ENCODE measurements at regions not wholly inside any gene's neighbourhood (a gene's known extent, or its start where the extent isn't known, plus 50 kb on each side); places are given as distances from the start of the nearest gene placed in this dataset.

DNA sequence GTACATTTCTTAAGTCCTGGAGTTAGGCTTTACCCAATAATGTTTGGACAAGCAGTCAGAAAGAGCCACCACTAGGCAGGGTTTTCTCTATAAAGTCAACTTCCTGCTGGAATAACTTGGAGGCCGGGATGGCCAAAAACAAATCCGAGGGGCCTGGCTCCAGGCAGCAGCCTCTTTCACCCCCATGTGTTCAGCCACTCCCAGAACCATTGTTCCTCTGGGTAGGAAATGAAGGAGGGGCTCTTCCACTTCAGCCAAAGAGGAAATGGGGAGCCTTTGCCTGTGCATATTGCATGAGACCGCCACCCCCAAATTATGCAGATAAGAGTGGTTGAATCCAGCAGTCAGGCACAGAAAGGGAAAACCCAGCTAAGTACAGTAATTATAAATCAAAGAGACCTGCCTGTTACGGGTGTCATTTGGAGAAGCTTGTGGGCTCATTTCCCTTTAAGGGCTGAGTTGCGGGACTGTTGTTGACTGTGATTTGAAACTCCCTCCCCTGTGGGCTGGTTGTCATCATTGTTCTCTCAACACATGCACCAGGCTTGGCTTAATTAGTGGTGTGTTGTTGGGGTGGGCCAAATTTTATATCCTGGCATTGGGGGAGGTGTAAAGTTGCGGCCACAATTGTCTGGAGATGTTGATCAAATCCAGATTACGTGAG is 212.8 kb upstream of the SOX11 start:
- BruUV-seq (replicated peaks) = no TSS peak
- DNase-seq (ENCODE audit: unreplicated experiment) = no peak
- no peaks in the 10 kb centered on the region for H3K9me3 Mint-ChIP-seq (ENCODE audit: unreplicated experiment)
- TF ChIP-seq, protein P1, sequence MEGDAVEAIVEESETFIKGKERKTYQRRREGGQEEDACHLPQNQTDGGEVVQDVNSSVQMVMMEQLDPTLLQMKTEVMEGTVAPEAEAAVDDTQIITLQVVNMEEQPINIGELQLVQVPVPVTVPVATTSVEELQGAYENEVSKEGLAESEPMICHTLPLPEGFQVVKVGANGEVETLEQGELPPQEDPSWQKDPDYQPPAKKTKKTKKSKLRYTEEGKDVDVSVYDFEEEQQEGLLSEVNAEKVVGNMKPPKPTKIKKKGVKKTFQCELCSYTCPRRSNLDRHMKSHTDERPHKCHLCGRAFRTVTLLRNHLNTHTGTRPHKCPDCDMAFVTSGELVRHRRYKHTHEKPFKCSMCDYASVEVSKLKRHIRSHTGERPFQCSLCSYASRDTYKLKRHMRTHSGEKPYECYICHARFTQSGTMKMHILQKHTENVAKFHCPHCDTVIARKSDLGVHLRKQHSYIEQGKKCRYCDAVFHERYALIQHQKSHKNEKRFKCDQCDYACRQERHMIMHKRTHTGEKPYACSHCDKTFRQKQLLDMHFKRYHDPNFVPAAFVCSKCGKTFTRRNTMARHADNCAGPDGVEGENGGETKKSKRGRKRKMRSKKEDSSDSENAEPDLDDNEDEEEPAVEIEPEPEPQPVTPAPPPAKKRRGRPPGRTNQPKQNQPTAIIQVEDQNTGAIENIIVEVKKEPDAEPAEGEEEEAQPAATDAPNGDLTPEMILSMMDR (IDR thresholded peaks at IDR 0.05; ENCODE audit: unreplicated experiment) = no peak
- no peaks in the 10 kb centered on the region for H3K4me1 Mint-ChIP-seq (ENCODE audit: insufficient read depth, unreplicated experiment)
- H3K36me3 Mint-ChIP-seq (ENCODE audit: insufficient read depth, unreplicated experiment) = no peaks in the 10 kb centered on the region
- CTCF ChIA-PET = no interaction called here
- POLR2A ChIA-PET = no interaction called here
- H3K27me3 Mint-ChIP-seq (ENCODE audit: insufficient read depth, unreplicated experiment) = no peaks in the 10 kb centered on the region
- H3K27ac Mint-ChIP-seq (ENCODE audit: low read depth, unreplicated experiment) = no peak overlapping the region
- no peak overlapping the region for H3K4me3 Mint-ChIP-seq (ENCODE audit: unreplicated experiment)
- intact Hi-C loops (cut with micrococcal nuclease) = no loop called here

DNA sequence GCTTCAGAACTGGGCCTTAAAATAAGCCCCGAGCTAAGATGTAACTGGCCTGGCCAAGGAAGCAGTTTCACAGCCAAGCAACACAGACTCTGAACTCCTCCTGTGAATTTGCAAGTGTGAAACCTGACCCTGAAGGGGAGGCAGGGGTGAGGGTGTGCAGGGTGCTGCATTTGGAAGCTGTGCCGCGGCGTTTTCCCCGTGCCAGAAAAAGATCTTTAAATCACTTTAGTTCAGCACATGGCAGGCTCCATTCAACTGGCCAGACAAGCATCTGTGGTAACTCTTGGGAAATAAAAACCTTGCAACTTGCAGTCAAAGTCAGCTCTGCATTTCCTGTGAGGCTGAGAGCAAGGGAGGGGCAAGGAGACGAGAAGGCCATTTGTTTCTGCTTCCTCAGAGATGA is 209.3 kb upstream of the SOX11 start:
- CTCF ChIA-PET = interaction anchor here (0.5 kb wide), 1 partner anchor 47 kb away, joined by 4 read pairs; no protein-coding TSS in a partner anchor
- TF ChIP-seq, protein P1 (IDR thresholded peaks at IDR 0.05; ENCODE audit: unreplicated experiment) = no peak
- intact Hi-C loops (cut with micrococcal nuclease) = no loop called here
- no TSS peak for BruUV-seq (replicated peaks)
- no peak for DNase-seq (ENCODE audit: unreplicated experiment)
- POLR2A ChIA-PET = no interaction called here
- no peak overlapping the region for H3K4me3 Mint-ChIP-seq (ENCODE audit: unreplicated experiment)
- H3K27me3 Mint-ChIP-seq (ENCODE audit: insufficient read depth, unreplicated experiment) = no peaks in the 10 kb centered on the region
- no peaks in the 10 kb centered on the region for H3K9me3 Mint-ChIP-seq (ENCODE audit: unreplicated experiment)
- H3K36me3 Mint-ChIP-seq (ENCODE audit: insufficient read depth, unreplicated experiment) = no peaks in the 10 kb centered on the region
- H3K27ac Mint-ChIP-seq (ENCODE audit: low read depth, unreplicated experiment) = no peak overlapping the region
- H3K4me1 Mint-ChIP-seq (ENCODE audit: insufficient read depth, unreplicated experiment) = no peaks in the 10 kb centered on the region

DNA sequence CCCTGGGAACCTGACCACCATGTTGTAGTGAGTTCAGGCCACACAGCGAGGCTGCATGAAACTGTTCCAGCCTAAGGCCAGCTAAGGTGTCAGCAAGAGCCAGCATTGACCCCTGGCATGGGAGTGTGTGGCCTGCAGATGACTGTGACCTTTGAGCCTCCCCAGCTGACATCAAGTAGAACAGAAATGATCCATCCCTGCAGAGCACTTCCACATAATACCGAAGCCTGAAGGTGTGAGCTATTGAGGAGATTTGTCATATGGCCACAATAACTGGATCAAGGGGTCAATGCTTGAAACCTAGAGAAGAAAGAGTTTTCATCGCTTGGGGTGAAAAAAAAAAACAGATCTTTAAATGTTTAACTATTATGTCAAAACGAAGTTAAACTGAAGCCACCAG is 207.3 kb upstream of the SOX11 start:
- CTCF ChIA-PET = no interaction called here
- POLR2A ChIA-PET = interaction anchor here (0.6 kb wide), 1 partner anchor 574 kb away, joined by 3 read pairs; no protein-coding TSS in a partner anchor
- Mint-ChIP-seq H3K4me1 (ENCODE audit: insufficient read depth, unreplicated experiment) (no peaks in the 10 kb centered on the region), H3K27me3 (ENCODE audit: insufficient read depth, unreplicated experiment) (no peaks in the 10 kb centered on the region), H3K36me3 (ENCODE audit: insufficient read depth, unreplicated experiment) (no peaks in the 10 kb centered on the region), H3K27ac (ENCODE audit: low read depth, unreplicated experiment) (no peak overlapping the region), H3K4me3 (ENCODE audit: unreplicated experiment) (no peak overlapping the region), H3K9me3 (ENCODE audit: unreplicated experiment) (no peaks in the 10 kb centered on the region)
- intact Hi-C loops (cut with micrococcal nuclease) = no loop called here
- TF ChIP-seq, protein P1 (IDR thresholded peaks at IDR 0.05; ENCODE audit: unreplicated experiment) = no peak
- DNase-seq (ENCODE audit: unreplicated experiment) = no peak
- BruUV-seq (replicated peaks) = no TSS peak

DNA sequence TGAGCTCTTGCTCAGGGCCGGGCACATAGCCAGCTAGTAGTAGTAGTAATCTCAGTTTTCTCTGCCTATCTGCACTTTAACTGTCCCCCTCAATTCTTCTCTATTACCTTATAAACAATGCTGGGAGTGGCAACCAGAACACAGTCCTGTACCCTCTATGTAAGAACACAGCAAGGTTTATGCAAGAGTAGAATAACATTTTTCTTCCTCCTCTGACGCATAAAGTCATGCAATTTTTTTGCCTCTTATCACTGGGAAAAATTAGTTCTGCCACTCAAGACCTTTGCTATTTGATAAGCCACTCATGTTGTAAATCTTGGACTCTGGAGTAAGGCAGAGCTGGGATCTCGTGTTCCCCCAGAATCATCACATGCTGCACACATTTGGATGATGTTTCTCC is 200.7 kb upstream of the SOX11 start:
- Mint-ChIP-seq H3K27ac (ENCODE audit: low read depth, unreplicated experiment) (no peak overlapping the region), H3K4me1 (ENCODE audit: insufficient read depth, unreplicated experiment) (peaks cover 8% of the 10 kb centered on the region), H3K4me3 (ENCODE audit: unreplicated experiment) (no peak overlapping the region), H3K27me3 (ENCODE audit: insufficient read depth, unreplicated experiment) (no peaks in the 10 kb centered on the region), H3K9me3 (ENCODE audit: unreplicated experiment) (no peaks in the 10 kb centered on the region), H3K36me3 (ENCODE audit: insufficient read depth, unreplicated experiment) (no peaks in the 10 kb centered on the region)
- BruUV-seq (replicated peaks) = no TSS peak
- intact Hi-C loops (cut with micrococcal nuclease) = no loop called here
- TF ChIP-seq, protein P1 (IDR thresholded peaks at IDR 0.05; ENCODE audit: unreplicated experiment) = no peak
- CTCF ChIA-PET = interaction anchor here (0.6 kb wide), 1 partner anchor 1303 kb away, joined by 3 read pairs; no protein-coding TSS in a partner anchor
- DNase-seq (ENCODE audit: unreplicated experiment) = no peak
- POLR2A ChIA-PET = no interaction called here
